ENCODE measurements at regions not wholly inside any gene's neighbourhood (a gene's known extent, or its start where the extent isn't known, plus 50 kb on each side); places are given as distances from the start of the nearest gene placed in this dataset.

DNA sequence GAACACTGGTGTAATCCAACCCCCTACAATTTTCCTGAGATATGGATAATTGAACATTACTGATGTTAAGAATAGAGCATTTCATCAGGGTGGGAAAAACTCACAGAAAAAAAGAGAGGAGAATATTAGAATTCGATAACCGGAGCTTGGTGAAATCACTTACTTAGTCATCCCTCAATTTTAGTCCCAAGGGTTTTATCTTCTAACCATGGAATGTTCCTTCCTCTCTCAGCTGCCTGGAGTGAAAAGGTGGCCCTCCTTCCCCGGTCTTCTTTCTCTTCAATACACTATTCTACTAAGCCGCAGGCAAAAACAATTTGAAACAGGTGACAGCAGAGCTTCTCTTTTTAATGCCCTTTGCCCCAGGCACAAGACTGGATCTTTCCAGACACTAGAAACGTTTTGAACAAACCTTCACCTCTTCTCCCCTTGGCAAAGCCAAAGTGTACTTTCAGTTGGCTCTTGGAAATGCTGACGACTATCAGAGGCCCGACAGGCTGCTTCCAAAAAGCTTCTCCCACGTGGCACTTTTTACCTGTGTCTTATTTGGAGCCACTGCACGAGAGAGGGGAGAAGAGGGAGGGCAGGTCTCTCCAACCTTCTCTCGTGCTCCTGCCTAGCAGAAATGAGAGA lies 543.9 kb downstream of the TLE1 start:
- no peak for TF ChIP-seq POLR2AphosphoS5 (IDR thresholded peaks at IDR 0.05)
- TF ChIP-seq, protein P1, sequence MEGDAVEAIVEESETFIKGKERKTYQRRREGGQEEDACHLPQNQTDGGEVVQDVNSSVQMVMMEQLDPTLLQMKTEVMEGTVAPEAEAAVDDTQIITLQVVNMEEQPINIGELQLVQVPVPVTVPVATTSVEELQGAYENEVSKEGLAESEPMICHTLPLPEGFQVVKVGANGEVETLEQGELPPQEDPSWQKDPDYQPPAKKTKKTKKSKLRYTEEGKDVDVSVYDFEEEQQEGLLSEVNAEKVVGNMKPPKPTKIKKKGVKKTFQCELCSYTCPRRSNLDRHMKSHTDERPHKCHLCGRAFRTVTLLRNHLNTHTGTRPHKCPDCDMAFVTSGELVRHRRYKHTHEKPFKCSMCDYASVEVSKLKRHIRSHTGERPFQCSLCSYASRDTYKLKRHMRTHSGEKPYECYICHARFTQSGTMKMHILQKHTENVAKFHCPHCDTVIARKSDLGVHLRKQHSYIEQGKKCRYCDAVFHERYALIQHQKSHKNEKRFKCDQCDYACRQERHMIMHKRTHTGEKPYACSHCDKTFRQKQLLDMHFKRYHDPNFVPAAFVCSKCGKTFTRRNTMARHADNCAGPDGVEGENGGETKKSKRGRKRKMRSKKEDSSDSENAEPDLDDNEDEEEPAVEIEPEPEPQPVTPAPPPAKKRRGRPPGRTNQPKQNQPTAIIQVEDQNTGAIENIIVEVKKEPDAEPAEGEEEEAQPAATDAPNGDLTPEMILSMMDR (IDR thresholded peaks at IDR 0.05) = no peak
- no peak for TF ChIP-seq EP300 (IDR thresholded peaks at IDR 0.05)
